Liver (tissue), 8 donors: ENCODE measurements at regions not wholly inside any gene's neighbourhood (a gene's known extent, or its start where the extent isn't known, plus 50 kb on each side); places are given as distances from the start of the nearest gene placed in this dataset.

ENCODE experiments used
- DNase-seq: peaks from one replicate; pipeline ENCODE4 v3.0.0-alpha.2; 2017; ENCODE audit warnings: low spot score
- H3K27ac ChIP-seq, 2 donors: one replicate each; pipeline ENCODE4 v1.7.0; 2013; ENCODE audit warnings: inconsistent platforms in 2 of 2, low read length in 2 of 2, control low read depth in 1 of 2, low read depth in 1 of 2, mild to moderate bottlenecking in 1 of 2
- H3K27me3 ChIP-seq, 4 donors: one replicate each; pipeline versions ENCODE4 v1.6.1 to v1.7.0; 2013; ENCODE audit warnings: low read length in 3 of 4, inconsistent platforms in 1 of 4, mild to moderate bottlenecking in 1 of 4, moderate library complexity in 1 of 4; ENCODE audit not compliant: control insufficient read depth in 4 of 4, insufficient read depth in 4 of 4
- H3K36me3 ChIP-seq, 4 donors: one replicate each; pipeline versions ENCODE4 v1.6.1 to v1.7.0; 2013; ENCODE audit warnings: low read length in 3 of 4, mild to moderate bottlenecking in 3 of 4, low read depth in 1 of 4, moderate library complexity in 1 of 4; ENCODE audit not compliant: control insufficient read depth in 4 of 4, insufficient read depth in 3 of 4
- H3K4me1 ChIP-seq, 4 donors: one replicate each; pipeline versions ENCODE4 v1.6.1 to v1.7.0; 2013; ENCODE audit warnings: low read length in 3 of 4, mild to moderate bottlenecking in 3 of 4, moderate library complexity in 1 of 4; ENCODE audit not compliant: control insufficient read depth in 4 of 4, insufficient read depth in 4 of 4
- H3K4me3 ChIP-seq, 3 donors: one replicate each; pipeline versions ENCODE4 v1.6.1 to v1.7.0; 2013; ENCODE audit warnings: low read length in 3 of 3, control low read depth in 1 of 3, low read depth in 1 of 3, mild to moderate bottlenecking in 1 of 3
- H3K9ac ChIP-seq, 2 donors: one replicate each; pipeline ENCODE4 v1.7.0; 2013; ENCODE audit warnings: low read length in 2 of 2, mild to moderate bottlenecking in 2 of 2, moderate library complexity in 2 of 2, control low read depth in 1 of 2, low read depth in 1 of 2
- H3K9me3 ChIP-seq, 4 donors: one replicate each; pipeline versions ENCODE4 v1.6.1 to v1.7.0; 2013; ENCODE audit warnings: low read length in 3 of 4; ENCODE audit not compliant: control insufficient read depth in 4 of 4
- EGR1 ChIP-seq, 2 donors: IDR thresholded peaks; 2 replicates each; pipeline ENCODE4 v1.6.1; 2016 to 2018; ENCODE audit warnings: antibody characterized with exemption in 2 of 2, low read depth in 2 of 2
- FOXA1 ChIP-seq: IDR thresholded peaks from 2 replicates; pipeline ENCODE4 v1.6.1; 2016; ENCODE audit warnings: antibody characterized with exemption
- FOXA2 ChIP-seq: IDR thresholded peaks from 2 replicates; pipeline ENCODE4 v1.6.1; 2016; ENCODE audit warnings: antibody characterized with exemption
- GABPA ChIP-seq, 2 donors: IDR thresholded peaks in 1 of 2; conservative IDR thresholded peaks in 1 of 2; 2 replicates each; pipeline ENCODE4 v1.6.1; 2016; ENCODE audit warnings: antibody characterized with exemption in 2 of 2, mild to moderate bottlenecking in 1 of 2, moderate library complexity in 1 of 2
- HNF4A ChIP-seq, 2 donors: conservative IDR thresholded peaks; 2 replicates each; pipeline ENCODE4 v1.6.1; 2016; ENCODE audit warnings: antibody characterized with exemption in 2 of 2, mild to moderate bottlenecking in 2 of 2
- HNF4G ChIP-seq: IDR thresholded peaks from 2 replicates; pipeline ENCODE4 v1.6.1; 2016; ENCODE audit warnings: antibody characterized with exemption
- JUND ChIP-seq, 2 donors: IDR thresholded peaks; 2 replicates each; pipeline ENCODE4 v1.6.1; 2016; ENCODE audit warnings: antibody characterized with exemption in 2 of 2
- NR2F2 ChIP-seq: IDR thresholded peaks from 2 replicates; pipeline ENCODE4 v1.6.1; 2016; ENCODE audit warnings: antibody characterized with exemption
- RAD21 ChIP-seq, 2 donors: IDR thresholded peaks; 2 replicates each; pipeline ENCODE4 v1.6.1; 2016; ENCODE audit warnings: antibody characterized with exemption in 2 of 2, mild to moderate bottlenecking in 2 of 2
- RXRA ChIP-seq, 2 donors: IDR thresholded peaks; 2 replicates each; pipeline ENCODE4 v1.6.1; 2017 to 2018; ENCODE audit warnings: antibody characterized with exemption in 2 of 2, mild to moderate bottlenecking in 1 of 2
- SP1 ChIP-seq: IDR thresholded peaks from 2 replicates; pipeline ENCODE4 v1.6.1; 2018; ENCODE audit warnings: antibody characterized with exemption, mild to moderate bottlenecking
- TAF1 ChIP-seq: conservative IDR thresholded peaks from 2 replicates; pipeline ENCODE4 v1.6.1; 2016; ENCODE audit warnings: antibody characterized with exemption, mild to moderate bottlenecking
- YY1 ChIP-seq: IDR thresholded peaks from 2 replicates; pipeline ENCODE4 v1.6.1; 2016; ENCODE audit warnings: antibody characterized with exemption, mild to moderate bottlenecking
- WGBS: extraction: QIAGEN DNeasy Blood & Tissue Kit; methylation state at CpG from one replicate; pipeline ENCODE4 v1.1.7; 2013; 5-methylcytosine and 5-hydroxymethylcytosine counted together
- TF ChIP-seq, protein P1 (sequence below): IDR thresholded peaks from 2 replicates; pipeline ENCODE4 v1.6.1; 2016; ENCODE audit warnings: antibody characterized with exemption
- TF ChIP-seq, protein P2 (sequence below): IDR thresholded peaks from 2 replicates; pipeline ENCODE4 v1.6.1; 2016; ENCODE audit warnings: antibody characterized with exemption
- TF ChIP-seq, protein P3 (sequence below): IDR thresholded peaks from 2 replicates; pipeline ENCODE4 v1.6.1; 2016; ENCODE audit warnings: antibody characterized with exemption, mild to moderate bottlenecking
- TF ChIP-seq, protein P4 (sequence below): fragments of 150-350 bp; IDR thresholded peaks from 2 replicates; pipeline ENCODE4 v1.5.1; 2017; ENCODE audit warnings: improper control_type of control experiment, low read depth, low read length; ENCODE audit not compliant: missing input control
- TF ChIP-seq, protein P5 (sequence below): IDR thresholded peaks from 2 replicates; pipeline ENCODE4 v1.6.1; 2016; ENCODE audit warnings: antibody characterized with exemption
- donor health status: healthy.
- donor health status: healthy.
- donor health status: healthy.
- donor health status: healthy.
- donor health status: healthy.

DNA sequence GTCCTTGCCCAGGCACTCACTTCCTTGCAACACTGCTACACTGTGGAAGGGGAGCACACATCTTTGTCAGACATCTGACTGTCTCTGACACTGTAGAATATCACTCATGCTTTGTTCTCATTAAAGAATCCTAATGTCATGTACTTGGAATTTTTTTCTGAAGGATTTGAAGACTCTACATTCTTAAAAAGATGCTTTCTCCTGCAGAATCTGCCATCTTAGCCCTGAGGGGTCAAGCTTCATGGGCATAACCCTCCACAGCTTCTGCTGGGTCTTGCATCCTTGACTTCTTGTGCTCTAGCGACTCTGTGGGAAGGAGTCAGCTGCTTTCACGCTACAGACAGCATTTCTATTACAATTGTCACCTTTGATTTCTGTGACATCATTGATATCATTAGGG is 417.2 kb downstream of the QKI start:
- H3K27me3 ChIP-seq, result no peaks in the 10 kb centered on the region
- H3K4me3 ChIP-seq, result no peak overlapping the region
- no peak for DNase-seq
- peaks cover 0 to 2% (median 0%) of the 10 kb centered on the region in 4 donors for H3K9me3 ChIP-seq
- no peaks in the 10 kb centered on the region for H3K36me3 ChIP-seq
- no peak for TF ChIP-seq SP1
- TF ChIP-seq, protein P1, sequence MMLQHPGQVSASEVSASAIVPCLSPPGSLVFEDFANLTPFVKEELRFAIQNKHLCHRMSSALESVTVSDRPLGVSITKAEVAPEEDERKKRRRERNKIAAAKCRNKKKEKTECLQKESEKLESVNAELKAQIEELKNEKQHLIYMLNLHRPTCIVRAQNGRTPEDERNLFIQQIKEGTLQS, result no peak
- TF ChIP-seq TAF1, result no peak
- no peak for TF ChIP-seq GABPA (IDR thresholded peaks at IDR 0.05 in 1 of 2, conservative IDR thresholded peaks at IDR 0.05 in 1 of 2)
- TF ChIP-seq EGR1 (IDR thresholded peaks at IDR 0.05; ENCODE audit: low read depth in 2 of 2), result no peak
- TF ChIP-seq, protein P2, sequence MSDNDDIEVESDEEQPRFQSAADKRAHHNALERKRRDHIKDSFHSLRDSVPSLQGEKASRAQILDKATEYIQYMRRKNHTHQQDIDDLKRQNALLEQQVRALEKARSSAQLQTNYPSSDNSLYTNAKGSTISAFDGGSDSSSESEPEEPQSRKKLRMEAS, result no peak
- no peak for TF ChIP-seq FOXA1
- TF ChIP-seq YY1, result no peak
- no peak for TF ChIP-seq FOXA2
- TF ChIP-seq, protein P3, sequence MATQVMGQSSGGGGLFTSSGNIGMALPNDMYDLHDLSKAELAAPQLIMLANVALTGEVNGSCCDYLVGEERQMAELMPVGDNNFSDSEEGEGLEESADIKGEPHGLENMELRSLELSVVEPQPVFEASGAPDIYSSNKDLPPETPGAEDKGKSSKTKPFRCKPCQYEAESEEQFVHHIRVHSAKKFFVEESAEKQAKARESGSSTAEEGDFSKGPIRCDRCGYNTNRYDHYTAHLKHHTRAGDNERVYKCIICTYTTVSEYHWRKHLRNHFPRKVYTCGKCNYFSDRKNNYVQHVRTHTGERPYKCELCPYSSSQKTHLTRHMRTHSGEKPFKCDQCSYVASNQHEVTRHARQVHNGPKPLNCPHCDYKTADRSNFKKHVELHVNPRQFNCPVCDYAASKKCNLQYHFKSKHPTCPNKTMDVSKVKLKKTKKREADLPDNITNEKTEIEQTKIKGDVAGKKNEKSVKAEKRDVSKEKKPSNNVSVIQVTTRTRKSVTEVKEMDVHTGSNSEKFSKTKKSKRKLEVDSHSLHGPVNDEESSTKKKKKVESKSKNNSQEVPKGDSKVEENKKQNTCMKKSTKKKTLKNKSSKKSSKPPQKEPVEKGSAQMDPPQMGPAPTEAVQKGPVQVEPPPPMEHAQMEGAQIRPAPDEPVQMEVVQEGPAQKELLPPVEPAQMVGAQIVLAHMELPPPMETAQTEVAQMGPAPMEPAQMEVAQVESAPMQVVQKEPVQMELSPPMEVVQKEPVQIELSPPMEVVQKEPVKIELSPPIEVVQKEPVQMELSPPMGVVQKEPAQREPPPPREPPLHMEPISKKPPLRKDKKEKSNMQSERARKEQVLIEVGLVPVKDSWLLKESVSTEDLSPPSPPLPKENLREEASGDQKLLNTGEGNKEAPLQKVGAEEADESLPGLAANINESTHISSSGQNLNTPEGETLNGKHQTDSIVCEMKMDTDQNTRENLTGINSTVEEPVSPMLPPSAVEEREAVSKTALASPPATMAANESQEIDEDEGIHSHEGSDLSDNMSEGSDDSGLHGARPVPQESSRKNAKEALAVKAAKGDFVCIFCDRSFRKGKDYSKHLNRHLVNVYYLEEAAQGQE, result no peak
- no peak for TF ChIP-seq RXRA (IDR thresholded peaks at IDR 0.05)
- no peak for TF ChIP-seq HNF4G
- no peak for TF ChIP-seq NR2F2
- TF ChIP-seq, protein P4, sequence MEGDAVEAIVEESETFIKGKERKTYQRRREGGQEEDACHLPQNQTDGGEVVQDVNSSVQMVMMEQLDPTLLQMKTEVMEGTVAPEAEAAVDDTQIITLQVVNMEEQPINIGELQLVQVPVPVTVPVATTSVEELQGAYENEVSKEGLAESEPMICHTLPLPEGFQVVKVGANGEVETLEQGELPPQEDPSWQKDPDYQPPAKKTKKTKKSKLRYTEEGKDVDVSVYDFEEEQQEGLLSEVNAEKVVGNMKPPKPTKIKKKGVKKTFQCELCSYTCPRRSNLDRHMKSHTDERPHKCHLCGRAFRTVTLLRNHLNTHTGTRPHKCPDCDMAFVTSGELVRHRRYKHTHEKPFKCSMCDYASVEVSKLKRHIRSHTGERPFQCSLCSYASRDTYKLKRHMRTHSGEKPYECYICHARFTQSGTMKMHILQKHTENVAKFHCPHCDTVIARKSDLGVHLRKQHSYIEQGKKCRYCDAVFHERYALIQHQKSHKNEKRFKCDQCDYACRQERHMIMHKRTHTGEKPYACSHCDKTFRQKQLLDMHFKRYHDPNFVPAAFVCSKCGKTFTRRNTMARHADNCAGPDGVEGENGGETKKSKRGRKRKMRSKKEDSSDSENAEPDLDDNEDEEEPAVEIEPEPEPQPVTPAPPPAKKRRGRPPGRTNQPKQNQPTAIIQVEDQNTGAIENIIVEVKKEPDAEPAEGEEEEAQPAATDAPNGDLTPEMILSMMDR, result no peak
- TF ChIP-seq, protein P5, sequence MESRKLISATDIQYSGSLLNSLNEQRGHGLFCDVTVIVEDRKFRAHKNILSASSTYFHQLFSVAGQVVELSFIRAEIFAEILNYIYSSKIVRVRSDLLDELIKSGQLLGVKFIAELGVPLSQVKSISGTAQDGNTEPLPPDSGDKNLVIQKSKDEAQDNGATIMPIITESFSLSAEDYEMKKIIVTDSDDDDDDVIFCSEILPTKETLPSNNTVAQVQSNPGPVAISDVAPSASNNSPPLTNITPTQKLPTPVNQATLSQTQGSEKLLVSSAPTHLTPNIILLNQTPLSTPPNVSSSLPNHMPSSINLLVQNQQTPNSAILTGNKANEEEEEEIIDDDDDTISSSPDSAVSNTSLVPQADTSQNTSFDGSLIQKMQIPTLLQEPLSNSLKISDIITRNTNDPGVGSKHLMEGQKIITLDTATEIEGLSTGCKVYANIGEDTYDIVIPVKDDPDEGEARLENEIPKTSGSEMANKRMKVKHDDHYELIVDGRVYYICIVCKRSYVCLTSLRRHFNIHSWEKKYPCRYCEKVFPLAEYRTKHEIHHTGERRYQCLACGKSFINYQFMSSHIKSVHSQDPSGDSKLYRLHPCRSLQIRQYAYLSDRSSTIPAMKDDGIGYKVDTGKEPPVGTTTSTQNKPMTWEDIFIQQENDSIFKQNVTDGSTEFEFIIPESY, result no peak
- TF ChIP-seq HNF4A (conservative IDR thresholded peaks at IDR 0.05), result no peak
- TF ChIP-seq JUND (IDR thresholded peaks at IDR 0.05), result no peak
- TF ChIP-seq RAD21 (IDR thresholded peaks at IDR 0.05), result no peak
- WGBS, result 84% methylated on average over 2 of the region's 2 CpGs
- H3K9ac ChIP-seq, result no peak overlapping the region
- peaks cover 0 to 4% (median 3%) of the 10 kb centered on the region in 4 donors for H3K4me1 ChIP-seq
- H3K27ac ChIP-seq, result no peak overlapping the region
